Keratinocyte (primary cell): ENCODE measurements at regions not wholly inside any gene's neighbourhood (a gene's known extent, or its start where the extent isn't known, plus 50 kb on each side); places are given as distances from the start of the nearest gene placed in this dataset.

Experiments
- EZH2 ChIP-seq: IDR thresholded peaks from one replicate; pipeline ENCODE4 v1.6.1; 2012; ENCODE audit warnings: inconsistent platforms, mild to moderate bottlenecking, low read length, moderate library complexity
- TF ChIP-seq, protein P1 (sequence below), 3 experiments: IDR thresholded peaks in 1 of 3; conservative IDR thresholded peaks in 1 of 3; optimal IDR thresholded peaks in 1 of 3; 2 replicates in 2 of 3; 3 replicates in 1 of 3; pipeline versions ENCODE3 to v1.5.1; 2011; ENCODE audit warnings: low read length in 3 of 3, mild to moderate bottlenecking in 3 of 3, moderate library complexity in 2 of 3, control low read depth in 1 of 3, inconsistent platforms in 1 of 3; ENCODE audit not compliant: insufficient read depth in 2 of 3; ENCODE audit errors: extremely low read depth in 1 of 3

DNA sequence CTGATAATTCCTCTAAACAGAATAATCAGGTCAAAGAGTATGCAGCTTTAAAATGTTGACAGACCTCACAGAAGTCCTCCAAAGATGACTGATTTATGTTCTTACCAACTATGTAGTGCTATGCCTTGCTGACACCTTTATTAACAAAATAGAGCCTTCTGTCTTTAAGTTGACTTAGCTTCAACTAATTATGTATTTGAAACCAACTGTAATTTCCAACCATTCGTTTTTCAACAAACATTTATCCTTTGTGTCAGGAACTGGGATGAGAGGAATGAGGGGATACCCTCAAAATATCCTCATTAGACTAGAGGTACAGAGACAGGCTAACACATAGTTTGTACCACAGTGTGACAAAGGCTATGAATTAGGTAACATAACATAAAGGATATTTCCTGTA, 186.2 kb upstream of the ZNF217 start:
- TF ChIP-seq, protein P1, sequence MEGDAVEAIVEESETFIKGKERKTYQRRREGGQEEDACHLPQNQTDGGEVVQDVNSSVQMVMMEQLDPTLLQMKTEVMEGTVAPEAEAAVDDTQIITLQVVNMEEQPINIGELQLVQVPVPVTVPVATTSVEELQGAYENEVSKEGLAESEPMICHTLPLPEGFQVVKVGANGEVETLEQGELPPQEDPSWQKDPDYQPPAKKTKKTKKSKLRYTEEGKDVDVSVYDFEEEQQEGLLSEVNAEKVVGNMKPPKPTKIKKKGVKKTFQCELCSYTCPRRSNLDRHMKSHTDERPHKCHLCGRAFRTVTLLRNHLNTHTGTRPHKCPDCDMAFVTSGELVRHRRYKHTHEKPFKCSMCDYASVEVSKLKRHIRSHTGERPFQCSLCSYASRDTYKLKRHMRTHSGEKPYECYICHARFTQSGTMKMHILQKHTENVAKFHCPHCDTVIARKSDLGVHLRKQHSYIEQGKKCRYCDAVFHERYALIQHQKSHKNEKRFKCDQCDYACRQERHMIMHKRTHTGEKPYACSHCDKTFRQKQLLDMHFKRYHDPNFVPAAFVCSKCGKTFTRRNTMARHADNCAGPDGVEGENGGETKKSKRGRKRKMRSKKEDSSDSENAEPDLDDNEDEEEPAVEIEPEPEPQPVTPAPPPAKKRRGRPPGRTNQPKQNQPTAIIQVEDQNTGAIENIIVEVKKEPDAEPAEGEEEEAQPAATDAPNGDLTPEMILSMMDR (optimal IDR thresholded peaks at IDR 0.05 in 1 of 3, IDR thresholded peaks at IDR 0.05 in 1 of 3, conservative IDR thresholded peaks at IDR 0.05 in 1 of 3; ENCODE audit: extremely low read depth in 1 of 3, insufficient read depth in 2 of 3, low read length in 3 of 3): no peak
- TF ChIP-seq EZH2: no peak
